ENCODE measurements at regions not wholly inside any gene's neighbourhood (a gene's known extent, or its start where the extent isn't known, plus 50 kb on each side); places are given as distances from the start of the nearest gene placed in this dataset.

DNA sequence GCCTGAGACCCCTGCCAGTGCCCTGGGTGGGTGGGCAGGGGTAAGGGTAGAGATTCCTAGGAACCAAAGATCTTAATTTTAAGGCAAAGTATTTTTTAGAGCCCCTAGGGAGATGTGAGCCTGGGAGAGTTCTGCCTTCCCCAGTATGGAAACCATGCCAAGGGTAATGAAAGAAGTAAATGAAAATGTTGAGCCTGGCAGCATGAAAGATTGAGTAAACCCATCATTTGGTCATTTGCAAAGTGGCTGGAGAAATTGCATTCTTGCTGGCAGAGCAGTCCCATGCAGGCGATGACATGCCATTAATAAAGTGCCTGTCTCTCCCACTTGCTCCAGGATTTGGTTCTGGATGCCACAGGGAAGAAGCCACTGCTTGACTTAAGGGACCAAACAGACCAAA, 60.7 kb upstream of the GPC4 start:
- TF ChIP-seq, protein P1, sequence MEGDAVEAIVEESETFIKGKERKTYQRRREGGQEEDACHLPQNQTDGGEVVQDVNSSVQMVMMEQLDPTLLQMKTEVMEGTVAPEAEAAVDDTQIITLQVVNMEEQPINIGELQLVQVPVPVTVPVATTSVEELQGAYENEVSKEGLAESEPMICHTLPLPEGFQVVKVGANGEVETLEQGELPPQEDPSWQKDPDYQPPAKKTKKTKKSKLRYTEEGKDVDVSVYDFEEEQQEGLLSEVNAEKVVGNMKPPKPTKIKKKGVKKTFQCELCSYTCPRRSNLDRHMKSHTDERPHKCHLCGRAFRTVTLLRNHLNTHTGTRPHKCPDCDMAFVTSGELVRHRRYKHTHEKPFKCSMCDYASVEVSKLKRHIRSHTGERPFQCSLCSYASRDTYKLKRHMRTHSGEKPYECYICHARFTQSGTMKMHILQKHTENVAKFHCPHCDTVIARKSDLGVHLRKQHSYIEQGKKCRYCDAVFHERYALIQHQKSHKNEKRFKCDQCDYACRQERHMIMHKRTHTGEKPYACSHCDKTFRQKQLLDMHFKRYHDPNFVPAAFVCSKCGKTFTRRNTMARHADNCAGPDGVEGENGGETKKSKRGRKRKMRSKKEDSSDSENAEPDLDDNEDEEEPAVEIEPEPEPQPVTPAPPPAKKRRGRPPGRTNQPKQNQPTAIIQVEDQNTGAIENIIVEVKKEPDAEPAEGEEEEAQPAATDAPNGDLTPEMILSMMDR (IDR thresholded peaks at IDR 0.05), result no peak
- TF ChIP-seq POLR2A (IDR thresholded peaks at IDR 0.05; ENCODE audit: low read depth), result no peak
- TF ChIP-seq EP300 (IDR thresholded peaks at IDR 0.05), result no peak

Data from esophagus muscularis mucosa (tissue), 4 donors.